GM21529 (cell line): ENCODE measurements at regions not wholly inside any gene's neighbourhood (a gene's known extent, or its start where the extent isn't known, plus 50 kb on each side); places are given as distances from the start of the nearest gene placed in this dataset.

Experiments used
- ATAC-seq: cut with Tn5 transposase; IDR thresholded peaks from one replicate; pipeline ENCODE4 v1.9.1; 2021; ENCODE audit not compliant: unreplicated experiment

DNA sequence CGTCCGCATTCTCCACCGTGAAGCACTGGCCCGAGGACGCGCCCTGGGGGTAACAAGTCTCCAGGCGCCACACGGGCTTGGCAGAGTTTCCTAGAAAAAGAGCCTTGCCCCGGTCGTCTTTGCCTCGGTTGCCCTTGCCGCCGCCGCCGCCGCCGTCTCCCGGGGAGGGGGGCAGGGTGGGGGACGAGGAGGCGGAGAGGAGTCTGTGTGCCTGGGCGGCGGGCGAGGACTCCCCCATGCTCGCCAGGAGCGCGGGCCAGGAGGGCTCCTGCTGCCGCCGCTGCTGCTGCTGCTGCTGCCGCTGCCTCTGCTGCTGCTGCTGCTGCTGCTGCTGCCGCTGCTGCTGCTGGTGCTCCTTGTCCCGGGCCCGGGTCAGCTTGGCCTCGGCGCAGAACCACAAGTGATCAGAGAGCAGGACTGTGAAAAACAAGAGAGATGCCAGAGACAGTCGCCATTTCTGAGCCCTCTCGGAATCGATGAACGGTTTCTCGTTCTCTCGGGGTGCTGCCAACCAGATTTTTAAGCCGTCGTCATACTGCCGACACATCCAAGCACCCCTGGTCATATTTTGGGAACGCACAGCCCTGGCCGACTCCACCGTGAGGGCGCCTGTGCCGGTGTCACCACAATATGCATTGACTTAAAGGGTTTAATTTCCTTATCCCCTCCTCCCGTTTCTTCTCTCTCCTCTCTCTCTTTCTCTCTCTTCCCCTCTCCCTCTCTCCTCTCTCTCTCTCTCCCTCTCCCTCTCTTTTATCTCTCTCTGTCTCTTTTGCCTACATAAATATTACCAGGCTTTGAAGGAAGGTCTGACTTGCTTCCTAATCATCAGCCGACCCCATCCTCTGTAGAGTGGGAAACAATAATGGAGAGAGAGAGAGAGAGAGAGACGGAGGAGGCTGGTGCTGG lies 349.1 kb downstream of the LIG4 start:
- no peak for ATAC-seq

DNA sequence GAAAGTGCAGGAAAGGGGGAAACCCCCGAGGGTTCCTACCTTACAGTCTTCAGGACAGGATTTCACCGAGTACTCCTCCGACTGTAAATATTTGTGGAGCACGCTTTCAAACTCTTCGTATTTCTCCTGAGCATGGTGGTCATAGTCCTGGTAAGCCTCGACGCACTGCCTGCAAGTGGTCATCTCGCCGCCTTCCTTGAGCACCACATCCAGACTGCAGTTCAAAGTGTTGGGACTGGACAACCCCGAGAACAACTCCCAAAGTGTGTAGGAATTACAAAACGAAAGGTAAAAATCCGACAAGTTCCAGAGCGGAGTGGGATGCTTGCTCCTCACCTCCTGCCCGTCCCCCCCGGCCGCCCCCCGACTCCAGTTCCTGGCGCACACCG lies 349.7 kb downstream of the LIG4 start:
- ATAC-seq, result no peak

DNA sequence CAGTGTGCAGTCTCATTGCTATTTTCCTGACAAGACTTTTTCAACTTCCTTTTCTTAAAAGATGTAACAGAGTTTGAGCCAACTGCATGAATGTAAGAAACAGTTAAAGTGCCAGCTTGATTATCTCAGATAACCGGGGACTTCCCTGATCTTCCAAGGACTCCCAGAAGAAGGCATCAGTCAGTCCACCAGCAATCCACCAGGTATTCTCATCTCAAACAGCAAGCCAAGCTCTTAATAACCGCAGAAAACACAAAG lies 350.1 kb downstream of the LIG4 start:
- ATAC-seq, result no peak

DNA sequence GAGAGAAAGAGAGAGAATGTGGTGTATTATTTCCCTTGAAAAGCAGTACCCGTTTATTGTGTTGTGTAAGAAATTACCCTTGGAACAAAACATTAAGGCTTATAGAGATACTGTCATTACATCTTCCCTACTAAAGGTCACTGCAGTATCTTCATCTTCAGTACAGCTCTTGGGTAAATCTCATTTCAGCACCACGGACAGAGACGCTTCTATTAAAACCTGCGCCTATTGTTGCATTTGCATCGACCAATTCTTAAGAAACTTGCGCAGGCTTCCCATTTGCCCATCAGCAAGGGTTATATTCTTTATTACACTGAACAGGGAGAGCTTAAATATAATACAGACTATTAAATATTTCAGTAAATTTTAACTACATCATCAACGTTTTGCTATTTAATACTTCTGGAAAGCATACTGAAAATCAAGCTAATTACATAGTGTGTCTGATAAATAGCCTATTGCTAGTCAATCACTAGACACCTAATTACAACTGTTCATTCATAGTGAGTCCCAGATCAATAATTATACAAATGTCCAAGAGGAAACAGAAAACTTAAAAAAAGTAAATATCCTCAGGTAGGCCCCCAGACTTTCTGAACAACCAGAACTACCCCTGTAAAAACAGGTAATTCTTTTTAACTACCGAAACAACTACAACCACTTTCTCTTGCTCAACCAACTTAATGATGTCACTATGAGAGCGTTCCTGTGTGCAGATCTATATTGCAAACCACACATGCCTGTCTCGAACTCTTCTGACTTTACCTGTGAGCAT lies 350.6 kb downstream of the LIG4 start:
- no peak for ATAC-seq

DNA sequence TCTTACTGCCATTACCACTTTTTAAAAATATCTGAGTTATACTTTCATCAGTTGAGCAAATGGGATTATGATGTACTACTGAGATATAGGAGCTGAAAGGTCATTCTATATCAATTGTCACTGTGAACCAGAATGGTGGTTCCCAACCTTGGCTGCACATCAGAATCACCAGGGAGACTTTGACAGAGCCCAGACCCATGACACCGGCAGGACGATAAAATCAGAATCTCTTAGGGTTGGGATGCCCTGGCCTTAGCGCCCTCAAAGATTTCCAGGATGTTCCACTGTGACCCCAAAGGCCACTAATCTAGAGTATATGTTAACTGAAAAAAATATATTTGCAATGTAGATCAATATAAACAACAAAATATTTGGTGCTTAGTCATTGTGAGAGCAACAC lies 355.1 kb downstream of the LIG4 start:
- ATAC-seq, result no peak

DNA sequence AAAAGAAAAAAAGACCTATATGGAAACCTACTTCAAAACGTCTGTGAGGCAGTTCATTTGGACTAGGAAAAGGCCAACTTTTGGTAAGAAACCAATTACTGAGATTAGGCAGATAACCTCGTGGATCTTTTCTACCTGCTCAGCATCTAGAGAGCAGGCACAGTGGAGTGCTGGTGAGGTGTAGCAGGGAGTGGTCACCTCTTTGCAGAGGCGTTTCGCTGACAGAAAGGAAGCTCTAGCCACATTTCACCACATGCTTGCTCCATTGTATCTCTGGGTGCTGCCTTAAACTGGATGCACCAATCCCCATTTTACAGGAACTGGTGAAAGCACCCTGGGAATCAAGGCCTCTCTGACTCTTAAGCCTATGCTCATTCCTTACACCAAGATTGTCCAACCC lies 360.5 kb downstream of the LIG4 start:
- ATAC-seq, result no peak

DNA sequence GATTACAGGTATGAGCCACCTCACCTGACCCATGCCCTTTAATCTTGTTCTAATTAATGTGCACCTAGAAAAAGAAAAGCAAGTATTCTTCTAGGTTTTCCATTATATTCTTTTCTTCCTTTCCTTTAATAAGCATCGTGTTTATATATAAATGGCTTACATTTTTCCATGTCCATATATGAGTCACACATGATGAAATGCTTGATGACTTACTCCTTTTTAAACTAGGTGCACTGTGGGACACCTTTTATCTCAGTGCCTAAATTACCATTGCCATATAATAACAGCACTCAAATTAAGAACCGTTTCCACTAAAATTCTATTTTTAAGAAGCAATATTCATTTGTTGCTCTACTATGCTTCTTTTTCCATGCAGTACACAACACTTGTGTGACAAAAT lies 363.3 kb downstream of the LIG4 start:
- ATAC-seq, result no peak

DNA sequence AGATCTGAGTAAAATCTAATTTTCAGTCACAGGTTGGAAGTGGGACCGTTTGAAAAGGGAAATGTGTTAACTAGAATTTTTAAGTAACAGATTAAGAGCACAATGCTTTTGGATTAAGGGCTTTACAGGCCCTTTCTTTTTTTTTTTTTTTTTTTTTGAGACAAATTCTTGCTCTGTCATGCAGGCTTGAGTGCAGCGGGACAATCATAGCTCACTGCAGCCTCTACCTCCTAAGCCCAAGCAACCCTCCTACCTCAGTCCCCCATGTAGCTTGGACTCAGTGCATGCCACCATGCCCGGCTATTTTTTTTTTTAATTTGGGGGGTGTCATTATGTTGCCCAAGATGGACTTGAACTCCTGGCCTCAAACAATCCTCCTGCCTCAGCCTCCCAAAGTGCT lies 363.7 kb downstream of the LIG4 start:
- no peak for ATAC-seq

DNA sequence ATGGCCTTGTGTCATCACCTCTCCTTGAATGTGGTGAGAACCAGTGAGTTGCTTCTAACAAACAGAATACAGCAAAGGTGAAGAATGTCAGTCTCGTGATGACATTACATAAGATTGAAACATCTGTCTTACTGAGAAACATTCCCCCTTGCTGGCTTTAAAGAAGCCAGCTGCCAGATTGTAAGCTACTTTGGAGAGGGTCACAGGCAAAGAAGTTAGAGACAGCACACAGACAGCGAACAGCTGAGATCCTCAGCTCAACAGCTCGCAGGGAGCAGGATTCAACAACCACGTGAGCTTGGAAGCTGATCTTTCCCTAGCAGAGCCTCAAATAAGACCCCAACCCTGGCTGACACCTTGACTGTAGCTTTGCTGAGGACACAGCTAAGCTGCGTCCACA lies 367.9 kb downstream of the LIG4 start:
- no peak for ATAC-seq

DNA sequence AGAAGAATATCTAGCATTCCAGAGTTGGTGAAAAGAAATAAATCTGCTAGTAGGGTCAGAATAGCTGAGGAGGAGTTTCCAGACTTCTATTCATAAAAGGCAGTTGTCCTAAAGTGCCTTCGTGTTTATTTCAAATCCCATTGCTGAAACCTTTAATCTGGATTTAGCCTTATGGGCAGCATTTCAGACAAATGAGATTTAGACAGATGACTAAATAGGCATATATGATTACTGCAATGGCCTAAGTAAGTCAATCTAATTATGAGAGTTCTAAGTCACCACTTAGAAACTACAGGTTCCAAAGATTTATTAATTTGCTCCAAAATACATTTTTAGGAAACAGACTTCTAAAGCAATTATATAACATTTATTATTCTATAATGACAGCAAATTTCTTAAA lies 368.7 kb downstream of the LIG4 start:
- ATAC-seq, result no peak

DNA sequence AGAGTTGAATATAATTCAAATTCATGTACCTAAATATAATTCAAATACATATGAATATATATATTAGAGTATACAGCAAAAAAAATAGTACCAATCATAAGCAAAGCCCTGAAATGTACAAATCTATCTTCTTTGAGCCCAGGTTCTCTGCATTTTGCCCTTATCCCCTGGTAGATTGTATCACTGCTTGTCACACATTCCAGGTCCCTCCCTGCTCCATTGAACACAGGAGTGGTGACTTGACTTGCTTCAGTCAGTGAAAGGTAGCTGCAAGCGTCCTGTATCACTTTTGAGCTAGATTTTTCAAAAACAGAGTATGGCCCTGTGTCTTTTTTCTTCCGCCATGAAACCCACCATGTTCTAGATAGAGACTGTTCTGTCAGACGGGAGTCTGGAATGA lies 369.4 kb downstream of the LIG4 start:
- no peak for ATAC-seq

DNA sequence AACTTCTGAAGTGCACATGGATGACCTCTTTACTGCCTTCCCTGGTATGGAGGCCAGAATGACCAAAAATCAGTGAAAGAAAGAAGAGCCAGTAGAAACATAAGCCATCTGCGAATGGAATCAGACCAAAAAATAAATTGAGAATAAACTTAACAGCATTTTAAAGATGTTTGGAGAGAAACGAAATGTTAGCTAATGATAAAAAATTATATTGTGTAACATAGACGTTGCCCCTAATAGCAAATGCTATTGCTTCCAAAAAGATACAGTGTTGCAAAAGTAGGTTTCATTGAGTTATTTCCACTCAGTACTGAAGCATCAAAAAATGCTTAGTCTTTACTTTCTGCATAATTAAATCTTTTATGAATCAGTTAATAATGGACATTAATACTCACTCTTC lies 371.7 kb downstream of the LIG4 start:
- no peak for ATAC-seq

DNA sequence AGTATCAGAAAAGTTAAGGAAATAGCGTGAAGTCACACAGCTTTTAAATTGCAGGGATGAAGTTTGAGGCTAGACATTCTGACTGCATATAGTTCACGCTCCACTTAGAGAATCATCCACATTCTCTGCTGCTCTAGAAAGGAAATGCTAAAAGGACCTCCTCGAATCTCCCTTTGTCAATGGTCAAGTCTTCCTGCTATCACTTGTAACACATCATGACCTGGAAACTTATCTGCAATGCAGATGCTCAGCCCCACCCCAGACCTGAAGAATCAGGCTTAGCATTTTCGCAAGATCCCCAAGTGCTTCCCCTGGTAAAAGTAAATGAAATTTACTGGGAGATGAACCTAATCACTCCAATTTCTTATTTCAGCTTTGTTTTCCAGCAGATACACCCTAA lies 372.1 kb downstream of the LIG4 start:
- no peak for ATAC-seq

DNA sequence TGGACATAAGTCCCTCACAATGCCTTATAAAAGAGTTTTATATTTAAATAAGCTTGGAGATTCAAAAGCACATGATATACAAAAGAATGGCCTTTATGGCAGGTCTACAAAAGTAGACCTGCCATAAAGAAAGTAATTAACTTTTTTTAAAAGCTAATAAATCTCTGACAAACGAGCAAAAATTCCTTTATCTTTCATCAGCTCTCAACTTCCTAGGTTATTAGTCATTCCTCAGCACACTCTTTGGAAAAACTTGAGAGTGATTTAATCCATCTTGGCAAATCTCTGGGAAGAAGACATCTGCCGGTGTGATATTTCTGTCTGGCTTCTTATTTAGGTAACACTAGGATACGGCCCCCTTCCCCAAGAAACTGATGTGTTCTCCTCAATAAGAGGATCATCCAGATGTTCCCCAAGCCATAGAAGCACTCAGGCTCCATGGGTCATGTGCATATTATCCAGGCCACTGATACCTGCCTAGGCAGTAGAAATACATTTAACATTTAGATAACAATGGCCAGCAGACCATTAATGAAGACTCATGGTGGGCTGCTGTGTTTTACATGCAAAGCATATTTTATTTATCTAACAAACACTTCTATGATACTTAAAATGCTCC lies 372.7 kb downstream of the LIG4 start:
- ATAC-seq, result no peak

DNA sequence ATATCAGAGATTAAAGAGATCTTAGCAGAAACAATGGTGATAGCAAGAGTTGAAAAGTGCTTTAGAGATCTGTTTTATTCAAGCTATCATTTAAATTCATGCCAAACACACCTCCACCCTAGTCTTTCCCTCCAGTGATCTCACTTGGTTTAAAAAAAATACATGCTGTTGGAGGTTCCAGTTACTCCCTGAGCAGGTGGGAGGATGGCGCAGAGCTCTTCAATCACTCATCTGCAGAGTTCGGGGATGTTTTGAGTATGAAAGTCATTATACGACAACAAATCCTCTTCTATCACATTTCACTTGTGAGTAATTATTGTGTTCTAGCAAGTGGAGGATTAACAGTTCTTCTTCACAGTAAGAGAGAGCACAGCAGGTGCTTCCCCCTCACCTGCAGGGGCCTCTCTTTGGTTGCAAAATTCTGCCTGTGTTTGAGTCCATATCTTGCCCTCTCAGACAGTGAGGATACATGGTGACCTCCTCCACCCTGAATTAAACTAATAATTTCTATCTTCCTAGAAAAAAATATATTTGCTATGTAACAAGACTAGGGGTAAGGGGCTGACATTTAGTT lies 376.7 kb downstream of the LIG4 start:
- no peak for ATAC-seq

DNA sequence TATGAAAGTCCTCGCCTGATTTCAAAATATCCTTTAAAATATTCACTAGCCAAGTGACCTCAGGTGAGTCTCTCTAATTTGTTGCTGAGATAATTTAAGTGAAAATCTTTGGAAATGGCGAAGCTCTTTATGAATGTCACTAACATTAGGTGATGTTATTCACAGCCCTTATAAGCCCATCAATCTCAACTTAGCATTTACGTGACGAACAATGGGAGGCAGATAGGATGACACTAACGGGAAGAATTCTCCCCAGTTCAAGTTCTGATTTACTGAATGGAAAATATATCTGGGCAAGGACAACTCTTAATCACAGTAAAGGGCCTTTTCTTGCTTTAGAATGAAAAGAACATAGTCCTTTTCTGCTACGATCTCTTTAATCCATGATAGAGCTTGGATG lies 378.7 kb downstream of the LIG4 start:
- no peak for ATAC-seq

DNA sequence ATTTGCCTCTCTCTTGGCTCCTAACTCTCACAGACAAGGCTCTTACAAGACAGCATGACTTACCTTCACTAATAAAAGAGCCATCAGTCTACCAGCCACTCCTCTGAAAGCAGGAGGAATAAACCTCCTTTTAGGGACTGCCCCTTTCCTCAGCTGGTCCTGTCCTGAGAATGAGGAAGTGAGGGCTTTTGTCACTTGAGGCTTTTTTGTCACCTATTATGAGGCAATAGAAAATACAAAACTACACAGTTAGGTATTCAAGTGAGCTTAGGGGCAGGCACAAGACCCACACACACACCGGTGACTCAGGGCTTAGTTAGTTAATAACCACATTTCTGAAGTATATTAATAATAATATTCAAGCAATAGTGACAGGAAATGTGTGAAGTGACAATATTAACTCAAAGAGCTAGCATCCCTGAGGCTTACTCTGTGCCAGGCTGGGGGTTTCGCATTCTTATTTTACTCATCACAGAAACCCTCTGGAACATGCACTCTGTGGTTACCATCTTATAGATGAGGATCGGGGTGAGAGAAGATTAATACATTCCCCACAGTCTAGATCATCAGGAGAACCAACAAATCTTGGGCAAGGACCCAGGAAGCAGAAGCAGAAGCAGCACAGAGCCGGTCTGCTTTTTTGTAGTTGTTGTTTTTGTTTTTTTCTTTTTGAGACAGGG lies 379.9 kb downstream of the LIG4 start:
- no peak for ATAC-seq

DNA sequence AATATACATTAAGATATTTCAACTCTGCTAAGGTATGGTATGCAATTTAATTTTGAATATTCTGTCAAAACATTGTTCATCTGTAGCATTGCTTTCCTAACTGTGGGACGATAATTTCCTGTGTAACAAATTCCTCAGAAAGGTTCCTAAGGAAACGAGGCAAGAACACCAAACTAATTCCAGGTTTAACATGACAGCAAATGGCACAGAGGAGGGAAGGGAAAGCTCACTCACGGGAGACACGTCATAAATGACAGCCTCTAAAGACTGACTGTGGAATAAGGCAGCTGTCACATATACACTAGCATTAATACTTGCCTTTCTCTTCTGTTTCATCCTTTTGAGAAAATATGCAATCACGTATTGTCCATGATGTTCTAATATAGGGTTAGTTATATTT lies 380.6 kb downstream of the LIG4 start:
- ATAC-seq, result no peak

DNA sequence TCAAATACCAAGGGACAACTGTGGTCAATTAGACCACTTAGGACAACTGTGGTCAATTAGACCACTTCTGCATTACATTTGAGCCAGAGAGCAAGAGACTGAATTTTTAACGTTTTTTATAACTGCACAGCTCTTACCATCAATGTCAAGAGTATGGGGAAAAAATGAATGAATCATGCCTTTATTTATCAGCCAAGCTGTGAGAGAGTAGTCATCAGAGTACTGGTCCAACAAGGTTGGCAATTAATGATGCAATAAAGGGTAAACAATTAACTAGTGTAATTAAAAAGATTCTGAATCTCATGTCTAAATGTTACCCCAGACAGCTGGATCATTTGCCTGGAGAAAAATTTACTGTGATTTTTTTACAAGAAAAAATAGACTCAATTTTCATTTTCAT lies 381.1 kb downstream of the LIG4 start:
- ATAC-seq, result no peak

DNA sequence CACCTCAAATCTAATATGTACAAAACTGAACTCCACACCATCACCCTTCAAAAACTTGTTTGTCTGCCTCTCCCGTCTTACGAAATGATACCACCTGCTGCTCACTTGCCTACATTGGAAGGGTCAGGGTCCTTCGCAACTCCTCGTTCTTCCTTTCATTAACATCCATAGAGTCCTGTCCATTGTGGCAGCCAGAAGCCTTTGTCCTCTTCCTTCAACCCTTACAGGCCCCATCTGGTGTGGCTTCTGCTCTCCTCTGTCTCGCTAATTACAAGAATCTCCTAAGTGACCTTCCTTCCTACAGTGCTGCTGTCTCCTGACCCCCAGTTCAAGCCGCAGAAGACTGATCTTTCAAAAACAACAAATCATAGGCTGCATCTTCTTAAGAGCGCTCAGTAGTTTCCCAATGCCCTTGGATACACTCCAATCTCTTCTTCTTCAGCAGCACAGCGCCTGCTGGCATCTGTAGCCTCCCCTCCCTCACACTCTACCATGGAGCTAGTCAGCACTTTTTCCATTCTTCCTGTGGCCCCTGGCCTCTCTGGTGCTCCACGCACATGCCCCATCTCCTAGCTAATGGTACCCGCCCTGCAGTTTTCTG lies 382.7 kb downstream of the LIG4 start:
- no peak for ATAC-seq

DNA sequence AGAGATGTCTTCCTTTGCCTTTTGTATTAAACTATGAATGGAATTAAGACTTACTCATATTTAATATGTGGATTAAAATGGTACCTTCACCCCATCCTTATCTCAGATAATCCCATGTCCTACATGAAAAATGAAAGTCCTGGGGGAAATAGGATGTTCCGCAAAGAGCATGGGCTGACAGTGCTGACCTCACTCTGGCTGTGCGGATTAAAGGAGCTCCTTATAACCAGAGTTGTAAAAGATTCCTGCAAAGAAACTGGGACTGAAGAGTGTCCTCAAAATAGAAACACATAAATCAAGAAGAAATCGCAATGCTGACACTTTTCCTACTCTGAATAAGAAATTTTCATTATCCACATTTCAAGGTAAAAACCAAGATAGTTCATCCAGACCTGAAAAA lies 384.5 kb downstream of the LIG4 start:
- ATAC-seq, result no peak
